ENCODE measurements at regions not wholly inside any gene's neighbourhood (a gene's known extent, or its start where the extent isn't known, plus 50 kb on each side); places are given as distances from the start of the nearest gene placed in this dataset.

- TF ChIP-seq REST (IDR thresholded peaks at IDR 0.05; ENCODE audit: borderline replicate concordance in 1 of 2, low read depth in 1 of 2, low read length in 2 of 2) = no peak
- TF ChIP-seq IKZF1 (IDR thresholded peaks at IDR 0.05) = no peak
- no peak for TF ChIP-seq ZNF790 (CRISPR knock-in tag; IDR thresholded peaks at IDR 0.05; ENCODE audit: borderline replicate concordance)
- TF ChIP-seq ATF1 (CRISPR knock-in tag; IDR thresholded peaks at IDR 0.05) = no peak
- TF ChIP-seq ZNF703 (CRISPR knock-in tag; IDR thresholded peaks at IDR 0.05; ENCODE audit: borderline replicate concordance) = no peak
- no peak for TF ChIP-seq ZNF34 (CRISPR knock-in tag; IDR thresholded peaks at IDR 0.05; ENCODE audit: borderline replicate concordance)
- TF ChIP-seq IRF9 (CRISPR knock-in tag; IDR thresholded peaks at IDR 0.05; ENCODE audit: borderline replicate concordance) = no peak
- TF ChIP-seq SALL2 (CRISPR knock-in tag; IDR thresholded peaks at IDR 0.05) = no peak
These were observed 74.3 kb downstream of the SEC61B start (continued) for GRCh38 chr9:99296291-99296951.

GRCh38 chr9:99298614-99299013 lies 76.5 kb downstream of the SEC61B start:
- ATAC-seq (no peak), DNase-seq (ENCODE audit: low spot score) (no peak), FAIRE-seq (no peak)
- 18% methylated on average over 7 of the region's 7 CpGs for WGBS (ENCODE audit: low lambda C conversion rate)
- POLR2A ChIA-PET = no interaction called here
- CTCF ChIA-PET (ENCODE audit: low intra/inter-chr PET ratio, low total read pairs) = no interaction called here
- Histone ChIP-seq H3K27ac (ENCODE audit: extremely low read length, insufficient read depth, low read length) (no peak overlapping the region), H3K79me2 (ENCODE audit: insufficient read depth, low read length) (no peaks in the 10 kb centered on the region), H3K4me3 (replicated peaks in 1 of 3; ENCODE audit: insufficient read depth in 1 of 3, low read depth in 2 of 3, low read length in 3 of 3) (no peak overlapping the region), H3K4me1 (ENCODE audit: insufficient read depth, low read length) (no peaks in the 10 kb centered on the region), H3K9ac (ENCODE audit: insufficient read depth, low read depth, low read length) (no peak overlapping the region), H4K20me1 (ENCODE audit: insufficient read depth, low read length) (no peaks in the 10 kb centered on the region), H3K4me2 (ENCODE audit: low read depth, low read length) (no peak overlapping the region), H3K9me3 (ENCODE audit: low read length) (no peaks in the 10 kb centered on the region), H2AFZ (ENCODE audit: low read length) (no peak overlapping the region), H3K27me3 (ENCODE audit: control insufficient read depth in 1 of 2, insufficient read depth in 2 of 2, low read length in 2 of 2) (peaks cover under 1 to 5% of the 10 kb centered on the region in 2 experiments; a peak in 3 of 5 replicates), H3K36me3 (replicated peaks in 1 of 2; ENCODE audit: control insufficient read depth in 1 of 2, insufficient read depth in 2 of 2, low read length in 2 of 2) (no peaks in the 10 kb centered on the region)
- in situ Hi-C loops (cut with HindIII; ENCODE audit: extremely low pct_ligation_motif_present, low pct_unique_long_range_greater_than_20kb) = no loop called here
- BruUV-seq (replicated peaks) = no TSS peak
- intact Hi-C loops (cut with micrococcal nuclease; ENCODE audit: unreplicated experiment) = no loop called here
- TF ChIP-seq TFDP1 (CRISPR knock-in tag; IDR thresholded peaks at IDR 0.05; ENCODE audit: borderline replicate concordance) = no peak
- no peak for TF ChIP-seq ZNF143 (CRISPR knock-in tag; IDR thresholded peaks at IDR 0.05)
